Lower leg skin (tissue), 3 donors: ENCODE measurements at regions not wholly inside any gene's neighbourhood (a gene's known extent, or its start where the extent isn't known, plus 50 kb on each side); places are given as distances from the start of the nearest gene placed in this dataset.

Experiments used
- POLR2A ChIP-seq, 2 donors: fragments of 450-650 bp; IDR thresholded peaks; one replicate each; pipeline ENCODE4 v1.6.1; 2016 to 2017; ENCODE audit warnings: antibody characterized with exemption in 2 of 2, mild to moderate bottlenecking in 1 of 2, moderate library complexity in 1 of 2
- TF ChIP-seq, protein P1 (sequence below), 3 donors: fragments of 450-650 bp; IDR thresholded peaks; one replicate each; pipeline ENCODE4 v1.5.1; 2016; ENCODE audit warnings: antibody characterized with exemption in 3 of 3, mild to moderate bottlenecking in 3 of 3, moderate library complexity in 2 of 3

DNA sequence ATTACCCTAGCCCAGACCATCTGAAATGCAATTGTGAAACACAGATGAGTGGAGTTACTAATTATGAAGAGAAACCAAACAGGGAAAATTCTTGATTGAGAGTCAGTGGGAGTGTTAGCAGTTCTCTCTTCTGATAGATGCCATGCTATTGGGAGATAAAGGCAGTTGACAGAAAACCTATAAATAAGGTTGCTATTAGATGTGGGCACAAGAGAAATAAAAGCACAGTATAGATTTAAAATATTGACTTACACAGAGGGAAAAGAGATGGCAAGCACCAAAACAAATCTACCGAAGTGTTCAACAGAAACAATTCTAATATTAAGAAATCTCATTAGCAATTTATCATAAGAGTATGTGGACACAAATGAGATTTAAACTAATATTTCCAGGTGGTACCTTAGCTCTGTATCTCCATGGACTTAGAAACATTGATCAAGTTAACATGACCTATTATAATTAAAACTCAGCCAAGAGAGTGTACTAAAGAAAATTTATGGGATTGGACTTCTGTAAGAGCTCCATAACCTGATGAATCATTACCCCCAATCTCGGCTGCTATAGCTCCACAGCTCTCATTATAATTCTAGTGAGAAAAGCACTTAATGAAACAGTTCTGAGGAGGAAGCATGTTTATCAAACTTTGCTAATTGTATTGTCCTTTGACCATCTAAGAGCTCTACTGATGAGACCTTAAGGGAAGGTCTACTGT lies 665.0 kb upstream of the RIOK2 start:
- TF ChIP-seq, protein P1, sequence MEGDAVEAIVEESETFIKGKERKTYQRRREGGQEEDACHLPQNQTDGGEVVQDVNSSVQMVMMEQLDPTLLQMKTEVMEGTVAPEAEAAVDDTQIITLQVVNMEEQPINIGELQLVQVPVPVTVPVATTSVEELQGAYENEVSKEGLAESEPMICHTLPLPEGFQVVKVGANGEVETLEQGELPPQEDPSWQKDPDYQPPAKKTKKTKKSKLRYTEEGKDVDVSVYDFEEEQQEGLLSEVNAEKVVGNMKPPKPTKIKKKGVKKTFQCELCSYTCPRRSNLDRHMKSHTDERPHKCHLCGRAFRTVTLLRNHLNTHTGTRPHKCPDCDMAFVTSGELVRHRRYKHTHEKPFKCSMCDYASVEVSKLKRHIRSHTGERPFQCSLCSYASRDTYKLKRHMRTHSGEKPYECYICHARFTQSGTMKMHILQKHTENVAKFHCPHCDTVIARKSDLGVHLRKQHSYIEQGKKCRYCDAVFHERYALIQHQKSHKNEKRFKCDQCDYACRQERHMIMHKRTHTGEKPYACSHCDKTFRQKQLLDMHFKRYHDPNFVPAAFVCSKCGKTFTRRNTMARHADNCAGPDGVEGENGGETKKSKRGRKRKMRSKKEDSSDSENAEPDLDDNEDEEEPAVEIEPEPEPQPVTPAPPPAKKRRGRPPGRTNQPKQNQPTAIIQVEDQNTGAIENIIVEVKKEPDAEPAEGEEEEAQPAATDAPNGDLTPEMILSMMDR (IDR thresholded peaks at IDR 0.05), result no peak
- no peak for TF ChIP-seq POLR2A (IDR thresholded peaks at IDR 0.05)
